ENCODE measurements at regions not wholly inside any gene's neighbourhood (a gene's known extent, or its start where the extent isn't known, plus 50 kb on each side); places are given as distances from the start of the nearest gene placed in this dataset.

- CTCF ChIA-PET: no interaction called here
- Histone ChIP-seq H3K4me3 (ENCODE audit: low read depth, low read length, poor library complexity, severe bottlenecking) (no peak overlapping the region), H3K27ac (ENCODE audit: low read depth, low read length, poor library complexity, severe bottlenecking) (no peak overlapping the region), H3K9me3 (ENCODE audit: low read depth, low read length, poor library complexity, severe bottlenecking) (peaks cover 3% of the 10 kb centered on the region), H3K27me3 (replicated peaks; ENCODE audit: insufficient read depth, low read depth, low read length, poor library complexity) (no peaks in the 10 kb centered on the region), H3K36me3 (ENCODE audit: insufficient read depth, low read length, poor library complexity, severe bottlenecking) (no peaks in the 10 kb centered on the region), H3K4me1 (ENCODE audit: insufficient read depth, low read length, poor library complexity, severe bottlenecking) (no peaks in the 10 kb centered on the region)
- POLR2A ChIA-PET (ENCODE audit: low non-redundant PET): no interaction called here
- intact Hi-C loops (cut with micrococcal nuclease; ENCODE audit: unreplicated experiment): no loop called here
- BruUV-seq (replicated peaks): no TSS peak
- DNase-seq (ENCODE audit: low spot score): no peak
- TF ChIP-seq EZH2 (IDR thresholded peaks at IDR 0.05; ENCODE audit: borderline replicate concordance, low read depth, low read length, poor library complexity, severe bottlenecking) (no peak), CTCF (conservative IDR thresholded peaks at IDR 0.05; ENCODE audit: low read depth, low read length) (no peak)
Measured at GRCh38 chr4:125011646-125012045, 299.1 kb upstream of the ANKRD50 start.

- H3K9me3 ChIP-seq (ENCODE audit: low read depth, low read length, poor library complexity, severe bottlenecking): peaks cover 3% of the 10 kb centered on the region
- no peak overlapping the region for H3K4me3 ChIP-seq (ENCODE audit: low read depth, low read length, poor library complexity, severe bottlenecking)
- H3K27ac ChIP-seq (ENCODE audit: low read depth, low read length, poor library complexity, severe bottlenecking): no peak overlapping the region
- no peak for DNase-seq (ENCODE audit: low spot score)
- intact Hi-C loops (cut with micrococcal nuclease; ENCODE audit: unreplicated experiment): no loop called here
- H3K4me1 ChIP-seq (ENCODE audit: insufficient read depth, low read length, poor library complexity, severe bottlenecking): no peaks in the 10 kb centered on the region
- ChIA-PET CTCF (no interaction called here), POLR2A (ENCODE audit: low non-redundant PET) (no interaction called here)
- TF ChIP-seq EZH2 (IDR thresholded peaks at IDR 0.05; ENCODE audit: borderline replicate concordance, low read depth, low read length, poor library complexity, severe bottlenecking): no peak
- TF ChIP-seq CTCF (conservative IDR thresholded peaks at IDR 0.05; ENCODE audit: low read depth, low read length): no peak
- no TSS peak for BruUV-seq (replicated peaks)
- no peaks in the 10 kb centered on the region for H3K36me3 ChIP-seq (ENCODE audit: insufficient read depth, low read length, poor library complexity, severe bottlenecking)
- no peaks in the 10 kb centered on the region for H3K27me3 ChIP-seq (replicated peaks; ENCODE audit: insufficient read depth, low read depth, low read length, poor library complexity)
Measured at GRCh38 chr4:125010796-125011503, 298.4 kb upstream of the ANKRD50 start.

DNA sequence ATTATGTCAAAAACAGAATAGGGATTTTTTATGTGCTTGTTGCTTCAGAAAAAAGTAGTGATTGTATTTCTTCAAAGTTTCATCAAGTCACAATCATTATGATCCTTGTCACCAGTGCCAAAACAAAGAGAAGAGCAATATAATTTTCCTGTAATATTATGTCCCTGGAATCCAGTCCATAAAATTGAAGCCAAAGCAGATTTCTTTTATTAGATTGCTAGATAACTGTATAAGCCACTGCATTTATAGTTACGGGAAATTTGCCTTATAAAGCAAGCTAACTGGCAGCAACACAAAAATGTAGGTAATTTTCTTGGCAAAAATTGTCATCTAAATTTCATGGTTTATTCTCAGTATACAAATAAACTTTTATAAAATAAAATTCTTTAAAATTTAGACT is 296.1 kb upstream of the ANKRD50 start:
- H3K4me1 ChIP-seq (ENCODE audit: insufficient read depth, low read length, poor library complexity, severe bottlenecking): no peaks in the 10 kb centered on the region
- H3K27ac ChIP-seq (ENCODE audit: low read depth, low read length, poor library complexity, severe bottlenecking): no peak overlapping the region
- TF ChIP-seq CTCF (conservative IDR thresholded peaks at IDR 0.05; ENCODE audit: low read depth, low read length) (no peak), EZH2 (IDR thresholded peaks at IDR 0.05; ENCODE audit: borderline replicate concordance, low read depth, low read length, poor library complexity, severe bottlenecking) (no peak)
- POLR2A ChIA-PET (ENCODE audit: low non-redundant PET): no interaction called here
- no peaks in the 10 kb centered on the region for H3K36me3 ChIP-seq (ENCODE audit: insufficient read depth, low read length, poor library complexity, severe bottlenecking)
- no TSS peak for BruUV-seq (replicated peaks)
- H3K9me3 ChIP-seq (ENCODE audit: low read depth, low read length, poor library complexity, severe bottlenecking): peaks cover 3% of the 10 kb centered on the region
- no peaks in the 10 kb centered on the region for H3K27me3 ChIP-seq (replicated peaks; ENCODE audit: insufficient read depth, low read depth, low read length, poor library complexity)
- CTCF ChIA-PET: no interaction called here
- H3K4me3 ChIP-seq (ENCODE audit: low read depth, low read length, poor library complexity, severe bottlenecking): no peak overlapping the region
- no peak for DNase-seq (ENCODE audit: low spot score)
- intact Hi-C loops (cut with micrococcal nuclease; ENCODE audit: unreplicated experiment): no loop called here

Measured in A673 (cell line).